ENCODE measurements at regions not wholly inside any gene's neighbourhood (a gene's known extent, or its start where the extent isn't known, plus 50 kb on each side); places are given as distances from the start of the nearest gene placed in this dataset.

DNA sequence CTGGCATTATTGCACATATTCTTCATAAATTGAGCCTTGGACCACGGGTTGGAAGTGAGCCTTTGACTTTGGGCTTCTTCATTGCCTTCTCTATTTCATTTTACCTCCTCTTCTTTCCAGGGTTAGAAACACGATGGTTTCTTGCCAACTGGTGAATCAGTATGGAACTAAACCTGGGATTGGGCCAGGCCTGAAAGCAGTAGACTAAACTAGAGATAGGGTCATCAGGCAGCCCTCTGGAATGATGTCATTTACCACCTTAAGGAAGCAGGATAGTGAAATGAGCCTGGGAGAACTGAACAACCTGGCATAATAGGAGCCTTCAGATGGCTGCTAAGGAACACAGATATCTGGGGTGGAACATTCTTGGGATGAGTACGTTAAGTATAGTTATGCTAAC, 67.5 kb upstream of the ATP8A1 start:
- peaks cover 23% of the 10 kb centered on the region for H3K9me3 Mint-ChIP-seq
- TF ChIP-seq, protein P1, sequence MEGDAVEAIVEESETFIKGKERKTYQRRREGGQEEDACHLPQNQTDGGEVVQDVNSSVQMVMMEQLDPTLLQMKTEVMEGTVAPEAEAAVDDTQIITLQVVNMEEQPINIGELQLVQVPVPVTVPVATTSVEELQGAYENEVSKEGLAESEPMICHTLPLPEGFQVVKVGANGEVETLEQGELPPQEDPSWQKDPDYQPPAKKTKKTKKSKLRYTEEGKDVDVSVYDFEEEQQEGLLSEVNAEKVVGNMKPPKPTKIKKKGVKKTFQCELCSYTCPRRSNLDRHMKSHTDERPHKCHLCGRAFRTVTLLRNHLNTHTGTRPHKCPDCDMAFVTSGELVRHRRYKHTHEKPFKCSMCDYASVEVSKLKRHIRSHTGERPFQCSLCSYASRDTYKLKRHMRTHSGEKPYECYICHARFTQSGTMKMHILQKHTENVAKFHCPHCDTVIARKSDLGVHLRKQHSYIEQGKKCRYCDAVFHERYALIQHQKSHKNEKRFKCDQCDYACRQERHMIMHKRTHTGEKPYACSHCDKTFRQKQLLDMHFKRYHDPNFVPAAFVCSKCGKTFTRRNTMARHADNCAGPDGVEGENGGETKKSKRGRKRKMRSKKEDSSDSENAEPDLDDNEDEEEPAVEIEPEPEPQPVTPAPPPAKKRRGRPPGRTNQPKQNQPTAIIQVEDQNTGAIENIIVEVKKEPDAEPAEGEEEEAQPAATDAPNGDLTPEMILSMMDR (IDR thresholded peaks at IDR 0.05), result no peak
- DNase-seq, result no peak
- no peaks in the 10 kb centered on the region for H3K4me1 Mint-ChIP-seq (ENCODE audit: low read depth)
- H3K36me3 Mint-ChIP-seq (ENCODE audit: low read depth), result no peaks in the 10 kb centered on the region
- no peaks in the 10 kb centered on the region for H3K27me3 Mint-ChIP-seq (ENCODE audit: insufficient read depth)
- no peak overlapping the region for H3K27ac Mint-ChIP-seq
- no peak overlapping the region for H3K4me3 Mint-ChIP-seq

DNA sequence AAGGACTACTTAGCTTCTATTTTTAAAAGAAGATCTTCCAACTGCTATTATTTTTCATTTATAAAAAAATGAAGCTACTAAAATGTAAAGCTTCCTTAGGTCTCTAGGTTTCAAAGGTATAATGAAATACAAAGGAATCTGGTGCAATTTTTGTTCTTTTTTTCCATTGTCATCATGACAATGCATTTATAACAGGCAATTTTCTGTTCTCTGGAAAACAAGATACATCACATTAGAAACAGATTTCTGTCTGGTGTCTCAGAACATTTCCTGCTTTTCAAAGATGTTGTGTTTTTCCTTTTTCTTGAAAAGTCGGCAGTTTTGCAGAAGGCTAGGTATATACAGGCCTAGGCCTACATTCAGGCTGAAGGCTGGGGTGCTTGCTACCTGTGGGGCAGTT, 63.6 kb upstream of the ATP8A1 start:
- no peaks in the 10 kb centered on the region for H3K27me3 Mint-ChIP-seq (ENCODE audit: insufficient read depth)
- no peak overlapping the region for H3K4me3 Mint-ChIP-seq
- TF ChIP-seq, protein P1 (IDR thresholded peaks at IDR 0.05), result no peak
- H3K27ac Mint-ChIP-seq, result no peak overlapping the region
- no peaks in the 10 kb centered on the region for H3K4me1 Mint-ChIP-seq (ENCODE audit: low read depth)
- DNase-seq, result no peak
- peaks cover 25% of the 10 kb centered on the region for H3K9me3 Mint-ChIP-seq
- no peaks in the 10 kb centered on the region; the same call in 1 of the 2 replicates for H3K36me3 Mint-ChIP-seq (ENCODE audit: low read depth)

DNA sequence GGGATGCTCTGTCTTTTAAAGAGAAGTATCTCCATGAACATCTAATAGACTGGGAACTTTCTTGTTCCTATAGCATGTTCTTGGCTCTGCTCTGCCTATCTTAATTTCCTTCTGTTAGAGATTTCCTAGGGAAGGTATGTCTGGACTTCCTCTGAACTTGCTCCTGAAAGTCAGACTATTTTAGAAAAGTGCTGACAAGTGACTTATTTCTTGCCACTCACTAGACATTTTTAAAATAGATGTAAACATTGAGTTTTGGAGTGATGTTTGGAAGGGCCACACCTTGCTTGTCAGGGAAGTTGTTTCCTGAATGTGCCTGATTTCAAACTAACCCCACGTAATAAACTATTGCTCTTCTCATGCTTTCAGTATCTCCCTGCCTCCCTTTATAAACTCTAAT, 62.4 kb upstream of the ATP8A1 start:
- H3K36me3 Mint-ChIP-seq (ENCODE audit: low read depth), result no peaks in the 10 kb centered on the region; the same call in 1 of the 2 replicates
- TF ChIP-seq, protein P1 (IDR thresholded peaks at IDR 0.05), result no peak
- no peak for DNase-seq
- no peak overlapping the region for H3K27ac Mint-ChIP-seq
- no peaks in the 10 kb centered on the region for H3K27me3 Mint-ChIP-seq (ENCODE audit: insufficient read depth)
- H3K9me3 Mint-ChIP-seq, result peaks cover 27% of the 10 kb centered on the region
- H3K4me1 Mint-ChIP-seq (ENCODE audit: low read depth), result no peaks in the 10 kb centered on the region
- H3K4me3 Mint-ChIP-seq, result no peak overlapping the region

DNA sequence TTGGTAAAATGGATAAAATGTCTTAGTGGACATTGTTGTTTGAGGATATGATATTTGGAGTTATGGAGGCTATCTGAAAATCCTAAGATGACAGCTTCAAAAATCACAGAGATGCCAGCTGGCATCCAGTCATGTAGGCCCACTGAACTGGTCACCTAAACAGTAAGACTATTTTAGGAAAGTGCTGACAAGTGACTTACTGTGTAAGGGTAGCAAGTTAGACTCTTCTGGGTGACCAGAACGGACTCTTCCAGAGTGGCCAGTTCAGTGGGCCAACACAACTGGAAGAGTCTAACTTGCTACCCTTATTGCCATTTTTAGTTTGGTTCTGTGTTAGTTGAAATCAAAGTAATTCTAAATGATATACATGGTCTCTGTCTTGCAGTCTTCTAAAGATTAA, 61.4 kb upstream of the ATP8A1 start:
- H3K4me1 Mint-ChIP-seq (ENCODE audit: low read depth), result no peaks in the 10 kb centered on the region
- no peak overlapping the region for H3K27ac Mint-ChIP-seq
- H3K9me3 Mint-ChIP-seq, result peaks cover 26% of the 10 kb centered on the region
- H3K36me3 Mint-ChIP-seq (ENCODE audit: low read depth), result no peaks in the 10 kb centered on the region; the same call in 1 of the 2 replicates
- TF ChIP-seq, protein P1 (IDR thresholded peaks at IDR 0.05), result no peak
- H3K4me3 Mint-ChIP-seq, result no peak overlapping the region
- DNase-seq, result no peak
- no peaks in the 10 kb centered on the region for H3K27me3 Mint-ChIP-seq (ENCODE audit: insufficient read depth)

DNA sequence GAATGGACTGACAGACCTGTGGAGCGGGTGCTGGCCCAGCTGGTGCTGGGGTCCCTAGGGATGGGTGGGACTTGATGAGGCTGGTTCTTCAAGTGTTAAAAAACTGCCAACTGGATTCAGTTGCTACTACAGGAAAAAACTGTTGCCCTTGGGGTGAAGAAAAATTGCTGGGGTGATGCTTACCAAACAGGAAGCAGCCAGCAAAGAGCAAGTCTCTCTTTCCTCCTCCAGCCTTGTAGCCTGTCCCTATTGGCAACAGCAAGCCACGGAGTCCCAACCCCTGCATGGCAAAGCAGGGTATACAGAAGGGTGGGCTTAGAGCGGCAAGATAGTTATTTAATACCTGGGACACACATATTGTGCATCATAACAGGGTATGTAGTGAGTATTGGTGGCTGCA, 60.1 kb upstream of the ATP8A1 start:
- no peak overlapping the region for H3K4me3 Mint-ChIP-seq
- peaks cover 25% of the 10 kb centered on the region for H3K9me3 Mint-ChIP-seq
- TF ChIP-seq, protein P1 (IDR thresholded peaks at IDR 0.05), result no peak
- H3K36me3 Mint-ChIP-seq (ENCODE audit: low read depth), result no peaks in the 10 kb centered on the region; the same call in 1 of the 2 replicates
- H3K27me3 Mint-ChIP-seq (ENCODE audit: insufficient read depth), result no peaks in the 10 kb centered on the region
- no peak overlapping the region for H3K27ac Mint-ChIP-seq
- no peak for DNase-seq
- no peaks in the 10 kb centered on the region for H3K4me1 Mint-ChIP-seq (ENCODE audit: low read depth)

All from HFFc6 (cell line).